ENCODE measurements at regions not wholly inside any gene's neighbourhood (a gene's known extent, or its start where the extent isn't known, plus 50 kb on each side); places are given as distances from the start of the nearest gene placed in this dataset.

- Histone ChIP-seq H3K27me3 (no peaks in the 10 kb centered on the region), H3K36me3 (no peaks in the 10 kb centered on the region), H3K27ac (no peak overlapping the region), H3K9me3 (no peaks in the 10 kb centered on the region), H3K4me1 (no peaks in the 10 kb centered on the region), H3K4me3 (no peak overlapping the region)
- TF ChIP-seq CTCF (IDR thresholded peaks at IDR 0.05) = no peak
- TF ChIP-seq POLR2A (IDR thresholded peaks at IDR 0.05) = no peak
- 72 to 83% methylated on average over 6 of the region's 6 CpGs for WGBS, 2 donors (ENCODE audit: low coverage in 1 of 2)
- ATAC-seq = no peak
Measured at GRCh38 chr3:1775321-1775720, 323.3 kb upstream of the CNTN4 start.

DNA sequence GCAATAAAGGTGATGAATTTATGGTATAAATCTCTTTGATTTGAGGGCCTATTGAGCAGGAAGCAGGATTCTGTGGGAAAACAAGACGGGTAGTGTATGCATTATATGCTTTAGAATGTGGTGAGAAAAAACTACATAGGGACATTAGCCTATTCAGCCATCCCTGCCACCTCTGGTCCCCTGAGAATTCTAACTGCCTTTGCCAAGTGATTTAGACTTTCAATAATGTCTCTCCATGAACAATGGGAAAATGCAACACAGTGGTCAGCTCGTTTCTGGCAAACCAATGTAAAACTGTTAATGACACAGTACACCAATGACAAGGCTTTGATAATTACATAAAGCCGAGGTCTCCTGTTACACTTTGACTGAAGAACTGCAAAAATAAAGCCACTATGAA lies 314.7 kb upstream of the CNTN4 start:
- H3K4me3 ChIP-seq = no peak overlapping the region
- ATAC-seq = no peak

DNA sequence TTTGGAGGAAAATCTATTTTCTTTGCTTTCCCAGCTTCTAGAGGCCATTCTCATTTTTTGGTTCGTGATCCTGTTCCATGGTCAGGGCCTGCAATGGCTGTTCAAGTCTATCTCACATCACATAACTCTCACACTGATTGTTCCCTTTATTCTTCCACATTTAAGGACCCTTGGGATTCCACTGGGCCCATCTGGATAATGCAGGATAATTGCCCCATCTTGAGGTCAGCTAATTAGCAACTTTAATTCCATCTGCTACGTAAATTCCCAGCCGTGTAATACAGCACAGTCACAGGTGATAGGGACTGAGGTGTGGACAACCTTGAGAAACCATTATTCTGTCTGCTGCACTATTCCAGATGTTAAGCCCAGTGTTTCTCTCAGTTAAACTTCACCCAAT lies 311.6 kb upstream of the CNTN4 start:
- Histone ChIP-seq H3K9me3 (no peaks in the 10 kb centered on the region), H3K36me3 (no peaks in the 10 kb centered on the region), H3K27me3 (no peaks in the 10 kb centered on the region), H3K4me1 (no peaks in the 10 kb centered on the region), H3K27ac (no peak overlapping the region), H3K4me3 (no peak overlapping the region)
- no peak for TF ChIP-seq POLR2AphosphoS5 (IDR thresholded peaks at IDR 0.05)
- no peak for TF ChIP-seq EP300 (IDR thresholded peaks at IDR 0.05)
- TF ChIP-seq POLR2A (IDR thresholded peaks at IDR 0.05) = no peak
- 66 to 74% methylated on average over 2 to 3 of the region's 3 CpGs for WGBS, 2 donors (ENCODE audit: low coverage in 1 of 2)
- ATAC-seq = no peak

More for the DNA sequence above, 314.7 kb upstream of the CNTN4 start:
- H3K36me3 ChIP-seq = no peaks in the 10 kb centered on the region
- TF ChIP-seq CTCF (IDR thresholded peaks at IDR 0.05) (no peak), POLR2AphosphoS5 (IDR thresholded peaks at IDR 0.05) (no peak), POLR2A (IDR thresholded peaks at IDR 0.05) (no peak), EP300 (IDR thresholded peaks at IDR 0.05) (no peak)
- no peaks in the 10 kb centered on the region for H3K27me3 ChIP-seq
- H3K9me3 ChIP-seq = no peaks in the 10 kb centered on the region
- no peak overlapping the region for H3K27ac ChIP-seq
- no peaks in the 10 kb centered on the region for H3K4me1 ChIP-seq
- 65 to 82% methylated on average over 3 of the region's 3 CpGs for WGBS, 2 donors (ENCODE audit: low coverage in 1 of 2)

DNA sequence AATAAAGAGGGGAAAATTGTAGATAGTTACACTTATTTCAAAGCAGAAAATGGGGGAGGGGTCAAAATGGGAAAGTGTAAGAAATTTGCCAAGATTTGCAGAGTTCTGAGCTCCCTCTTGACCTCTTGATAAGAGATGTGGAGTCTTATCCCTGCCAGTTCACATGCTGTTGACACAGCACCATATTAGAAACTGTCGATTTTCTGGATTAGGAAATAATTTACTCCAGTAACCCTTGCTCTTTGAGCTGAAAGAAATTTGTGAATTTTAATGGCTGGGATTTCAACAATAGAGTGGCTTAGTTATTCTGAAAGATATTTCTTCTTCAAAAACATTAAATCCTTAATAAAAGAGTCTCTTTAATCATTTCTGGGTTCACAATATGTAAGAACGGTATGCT lies 306.2 kb upstream of the CNTN4 start:
- ATAC-seq = no peak
- Histone ChIP-seq H3K36me3 (no peaks in the 10 kb centered on the region), H3K4me1 (no peaks in the 10 kb centered on the region), H3K27me3 (no peaks in the 10 kb centered on the region), H3K9me3 (no peaks in the 10 kb centered on the region), H3K4me3 (no peak overlapping the region), H3K27ac (no peak overlapping the region)
- WGBS, 2 donors (ENCODE audit: low coverage in 1 of 2) = 64 to 74% methylated on average over 2 of the region's 2 CpGs
- TF ChIP-seq CTCF (IDR thresholded peaks at IDR 0.05) (no peak), POLR2AphosphoS5 (IDR thresholded peaks at IDR 0.05) (no peak), POLR2A (IDR thresholded peaks at IDR 0.05) (no peak), EP300 (IDR thresholded peaks at IDR 0.05) (no peak)

GRCh38 chr3:1798711-1799405 lies 299.8 kb upstream of the CNTN4 start:
- TF ChIP-seq CTCF (IDR thresholded peaks at IDR 0.05) = no peak
- no peak for TF ChIP-seq POLR2A (IDR thresholded peaks at IDR 0.05)
- H3K4me3 ChIP-seq = no peak overlapping the region

More at GRCh38 chr3:1798711-1799405, 299.8 kb upstream of the CNTN4 start:
- Histone ChIP-seq H3K27me3 (no peaks in the 10 kb centered on the region), H3K36me3 (no peaks in the 10 kb centered on the region), H3K9me3 (no peaks in the 10 kb centered on the region), H3K4me1 (no peaks in the 10 kb centered on the region), H3K27ac (no peak overlapping the region)
- ATAC-seq = no peak
- WGBS, 2 donors (ENCODE audit: low coverage in 1 of 2) = 93 to 96% methylated on average over 9 to 10 of the region's 10 CpGs

All from gastroesophageal sphincter (tissue), 4 donors.